ENCODE measurements at regions not wholly inside any gene's neighbourhood (a gene's known extent, or its start where the extent isn't known, plus 50 kb on each side); places are given as distances from the start of the nearest gene placed in this dataset.

DNA sequence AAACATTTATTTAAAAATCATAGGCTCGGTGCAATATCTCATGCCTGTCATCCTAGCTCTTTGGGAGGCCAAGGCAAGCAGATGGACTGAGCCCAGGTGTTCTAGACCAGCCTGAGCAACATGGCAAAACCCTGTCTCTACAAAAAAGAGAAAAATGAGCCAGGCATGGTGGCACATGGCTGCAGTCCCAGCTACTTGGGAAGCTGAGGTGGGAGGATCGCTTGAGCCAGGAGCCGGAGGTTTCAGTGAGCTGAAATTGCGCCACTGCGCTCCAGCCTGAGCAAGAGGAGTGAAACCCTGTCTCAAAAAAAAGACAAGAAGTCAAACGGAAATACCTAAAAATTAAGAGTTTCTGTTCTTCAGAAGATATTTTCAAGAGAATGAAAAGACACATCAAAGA is 122.3 kb downstream of the RSL24D1 start:
- TF ChIP-seq TARDBP (IDR thresholded peaks at IDR 0.05) (no peak), ELF4 (IDR thresholded peaks at IDR 0.05) (no peak), SP1 (IDR thresholded peaks at IDR 0.05) (no peak), PKNOX1 (IDR thresholded peaks at IDR 0.05) (no peak), BHLHE40 (IDR thresholded peaks at IDR 0.05; ENCODE audit: borderline replicate concordance) (no peak), ZNF384 (IDR thresholded peaks at IDR 0.05) (no peak), FOXK2 (IDR thresholded peaks at IDR 0.05) (no peak), HDGF (IDR thresholded peaks at IDR 0.05; ENCODE audit: borderline replicate concordance) (no peak), ARNT (IDR thresholded peaks at IDR 0.05) (no peak), FOXM1 (IDR thresholded peaks at IDR 0.05; ENCODE audit: borderline replicate concordance) (no peak), SUZ12 (IDR thresholded peaks at IDR 0.05) (no peak), LEF1 (IDR thresholded peaks at IDR 0.05; ENCODE audit: borderline replicate concordance) (no peak)

Data from HEK293T (cell line).